Activated CD4-positive, alpha-beta T cell treated with anti-CD3 and anti-CD28 coated beads, Interleukin-2, amount 50 U/mL, for 48 hours (primary cell): ENCODE measurements at regions not wholly inside any gene's neighbourhood (a gene's known extent, or its start where the extent isn't known, plus 50 kb on each side); places are given as distances from the start of the nearest gene placed in this dataset.
"Not testable (repeated sequence)": the region's sequence is repeated elsewhere in the genome, so short reads cannot be mapped to it uniquely, and the experiment has no call there.

Experiments
- DNase-seq, 2 experiments: peaks; one replicate each; pipeline ENCODE4 v3.0.0-alpha.2; 2020

GRCh38 chr12:90589956-90590355, 365.0 kb downstream of the CCER1 start:
- DNase-seq: no peak

- DNase-seq: no peak
These were observed 369.2 kb downstream of the CCER1 start for GRCh38 chr12:90585640-90586304.

- no peak for DNase-seq
These were observed 378.3 kb downstream of the CCER1 start for GRCh38 chr12:90576707-90577106.

- DNase-seq: no peak
These were observed 379.0 kb downstream of the CCER1 start for GRCh38 chr12:90575995-90576394.

GRCh38 chr12:90574676-90575075, 380.3 kb downstream of the CCER1 start:
- no peak for DNase-seq

GRCh38 chr12:90572778-90573177, 382.2 kb downstream of the CCER1 start:
- no peak for DNase-seq

GRCh38 chr12:90569685-90570084, 385.3 kb downstream of the CCER1 start:
- no peak for DNase-seq

- DNase-seq: no peak
These were observed 392.3 kb downstream of the CCER1 start for GRCh38 chr12:90562671-90563070.

- no peak for DNase-seq
These were observed 406.4 kb downstream of the CCER1 start for GRCh38 chr12:90548595-90548994.

- DNase-seq: no peak
These were observed 408.5 kb downstream of the CCER1 start for GRCh38 chr12:90546511-90546910.

GRCh38 chr12:90543841-90544240, 411.1 kb downstream of the CCER1 start:
- DNase-seq: no peak

GRCh38 chr12:90543374-90543773, 411.6 kb downstream of the CCER1 start:
- DNase-seq: no peak

GRCh38 chr12:90542852-90543251, 412.1 kb downstream of the CCER1 start:
- not testable (repeated sequence) for DNase-seq

GRCh38 chr12:90533828-90534227, 421.1 kb downstream of the CCER1 start:
- not testable (repeated sequence) for DNase-seq

- no peak for DNase-seq
These were observed 434.8 kb downstream of the CCER1 start for GRCh38 chr12:90520002-90520734.

- DNase-seq: no peak
These were observed 435.7 kb downstream of the CCER1 start for GRCh38 chr12:90519285-90519684.

- DNase-seq: no peak
These were observed 439.5 kb downstream of the CCER1 start for GRCh38 chr12:90515199-90516175.

GRCh38 chr12:90514325-90514724, 440.7 kb downstream of the CCER1 start:
- DNase-seq: no peak

GRCh38 chr12:90512518-90512917, 442.5 kb downstream of the CCER1 start:
- DNase-seq: no peak

- DNase-seq: no peak
These were observed 444.0 kb downstream of the CCER1 start for GRCh38 chr12:90510948-90511347.

- DNase-seq: no peak
These were observed 450.2 kb downstream of the CCER1 start for GRCh38 chr12:90504806-90505205.

- DNase-seq: no peak
These were observed 452.9 kb downstream of the CCER1 start for GRCh38 chr12:90502070-90502469.

GRCh38 chr12:90501412-90501811, 453.6 kb downstream of the CCER1 start:
- no peak for DNase-seq
